ENCODE measurements at regions not wholly inside any gene's neighbourhood (a gene's known extent, or its start where the extent isn't known, plus 50 kb on each side); places are given as distances from the start of the nearest gene placed in this dataset.
A peak's percentile ranks its signal among the peaks of the same experiment; 100 is the strongest.

GRCh38 chr2:206212673-206213513, 53.2 kb downstream of the EEF1B2 start:
- H3K27me3 Mint-ChIP-seq = peaks cover 8 to 45% (median 22%) of the 10 kb centered on the region in 5 donors
- H3K9me3 Mint-ChIP-seq = no peaks in the 10 kb centered on the region
- no peak overlapping the region for H3K4me3 Mint-ChIP-seq
- POLR2A ChIA-PET = no interaction called here
- H3K4me1 Mint-ChIP-seq = peaks cover 0 to 6% (median 3%) of the 10 kb centered on the region in 4 donors
- no peak for ATAC-seq
- H3K27ac Mint-ChIP-seq = peak overlapping the region in 1 of 10 donors; percentile 56
- DNase-seq = no peak
- H3K36me3 Mint-ChIP-seq = no peaks in the 10 kb centered on the region

DNA sequence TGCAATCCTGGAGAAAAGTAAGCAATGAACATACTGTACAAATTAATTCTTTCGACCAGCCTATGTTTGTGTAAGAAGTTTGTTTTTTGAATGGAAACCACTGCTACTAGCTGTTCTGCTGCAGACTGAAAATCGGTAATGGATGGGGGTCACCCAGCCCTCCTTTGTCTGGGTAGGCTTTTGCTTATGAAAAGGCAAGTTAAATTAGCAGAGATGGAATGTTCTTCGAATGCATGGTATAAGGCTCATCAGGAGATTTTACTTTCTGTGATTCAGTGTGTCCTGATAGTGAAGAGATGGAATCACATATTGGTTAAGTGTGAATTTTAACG, 53.8 kb downstream of the EEF1B2 start:
- no peak overlapping the region for H3K4me3 Mint-ChIP-seq
- H3K27me3 Mint-ChIP-seq = peaks cover 11 to 51% (median 25%) of the 10 kb centered on the region in 5 donors
- H3K4me1 Mint-ChIP-seq = peaks cover 0 to 6% (median 3%) of the 10 kb centered on the region in 4 donors
- H3K9me3 Mint-ChIP-seq = no peaks in the 10 kb centered on the region
- DNase-seq (no peak), ATAC-seq (no peak)
- H3K27ac Mint-ChIP-seq = no peak overlapping the region
- H3K36me3 Mint-ChIP-seq = no peaks in the 10 kb centered on the region
- POLR2A ChIA-PET = no interaction called here

DNA sequence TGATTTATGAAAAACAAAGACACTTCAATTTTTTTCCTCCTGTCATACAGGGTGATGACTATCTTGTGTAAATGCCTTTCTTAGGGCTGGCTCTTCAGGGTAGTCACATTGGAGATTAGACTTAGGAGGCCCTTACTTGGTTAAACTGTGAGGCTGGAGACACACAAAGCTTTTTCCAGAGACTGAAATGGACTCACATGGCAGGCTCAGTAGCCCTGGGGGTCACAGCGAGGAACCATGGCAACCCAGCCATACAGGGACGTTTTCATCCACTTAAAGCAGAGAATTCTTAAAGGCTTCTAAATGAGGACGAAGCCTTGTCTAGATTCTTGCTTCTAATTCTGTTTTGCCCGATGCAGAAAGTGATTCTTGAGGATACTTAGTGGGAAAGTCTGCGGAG, 57.3 kb upstream of the ZDBF2 start:
- Mint-ChIP-seq H3K4me1 (peaks cover 0 to 8% (median 5%) of the 10 kb centered on the region in 4 donors), H3K36me3 (peaks cover 0 to 12% (median 9%) of the 10 kb centered on the region in 3 donors), H3K4me3 (no peak overlapping the region), H3K27me3 (peaks cover 18 to 73% (median 35%) of the 10 kb centered on the region in 5 donors), H3K9me3 (peaks cover 0 to 19% (median 12%) of the 10 kb centered on the region in 9 donors), H3K27ac (no peak overlapping the region)
- ATAC-seq (no peak), DNase-seq (no peak)
- POLR2A ChIA-PET = no interaction called here

DNA sequence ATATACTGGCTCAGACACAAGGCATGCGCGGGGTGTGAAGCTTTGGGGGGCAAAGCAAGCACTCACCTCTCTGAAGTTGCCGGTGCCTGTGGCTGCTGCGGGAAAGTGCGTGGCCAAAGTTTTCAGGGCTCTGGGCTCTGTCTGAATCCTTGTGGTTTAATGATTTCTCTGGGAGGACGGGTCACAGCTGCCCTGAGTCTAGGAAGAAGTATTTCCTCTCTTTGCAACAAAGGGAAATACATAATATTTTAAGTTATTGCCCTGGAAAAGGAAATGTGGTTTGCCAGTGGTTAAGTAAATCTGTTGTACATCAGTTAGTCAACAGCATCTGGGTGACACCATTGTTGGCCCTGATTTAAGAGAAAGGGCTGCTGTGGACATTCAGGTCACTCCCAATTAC, 56.7 kb upstream of the ZDBF2 start:
- DNase-seq (no peak), ATAC-seq (no peak)
- Mint-ChIP-seq H3K27me3 (peaks cover 18 to 67% (median 35%) of the 10 kb centered on the region in 5 donors), H3K36me3 (peaks cover 0 to 12% (median 9%) of the 10 kb centered on the region in 3 donors), H3K9me3 (peaks cover 0 to 20% (median 12%) of the 10 kb centered on the region in 9 donors), H3K27ac (no peak overlapping the region), H3K4me3 (no peak overlapping the region), H3K4me1 (peaks cover 0 to 8% (median 5%) of the 10 kb centered on the region in 4 donors)
- POLR2A ChIA-PET = no interaction called here

DNA sequence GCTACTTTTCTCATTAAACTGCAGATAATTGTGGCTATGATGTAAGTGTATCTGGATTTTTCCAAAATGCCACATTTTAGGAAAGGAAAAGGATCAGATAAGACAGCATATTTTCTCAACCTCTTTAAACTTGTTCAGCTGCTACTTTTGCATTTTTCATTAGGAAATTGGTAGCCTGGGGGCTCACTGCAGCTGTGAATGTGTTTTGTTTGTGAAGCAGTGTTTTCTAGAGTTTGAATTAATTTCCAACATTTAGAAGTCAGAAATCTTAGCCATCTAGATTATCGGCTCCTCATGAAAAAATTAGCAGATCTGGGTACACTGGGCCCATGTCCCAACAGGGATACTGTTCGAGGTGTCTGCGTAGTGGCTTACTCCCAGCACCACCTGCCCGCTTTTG, 56.3 kb upstream of the ZDBF2 start:
- Mint-ChIP-seq H3K36me3 (peaks cover 0 to 12% (median 9%) of the 10 kb centered on the region in 3 donors), H3K9me3 (peaks cover 0 to 20% (median 12%) of the 10 kb centered on the region in 9 donors), H3K27ac (no peak overlapping the region), H3K4me1 (peaks cover 0 to 8% (median 5%) of the 10 kb centered on the region in 4 donors), H3K4me3 (no peak overlapping the region), H3K27me3 (peaks cover 18 to 63% (median 35%) of the 10 kb centered on the region in 5 donors)
- DNase-seq = no peak
- POLR2A ChIA-PET = no interaction called here
- ATAC-seq = no peak

DNA sequence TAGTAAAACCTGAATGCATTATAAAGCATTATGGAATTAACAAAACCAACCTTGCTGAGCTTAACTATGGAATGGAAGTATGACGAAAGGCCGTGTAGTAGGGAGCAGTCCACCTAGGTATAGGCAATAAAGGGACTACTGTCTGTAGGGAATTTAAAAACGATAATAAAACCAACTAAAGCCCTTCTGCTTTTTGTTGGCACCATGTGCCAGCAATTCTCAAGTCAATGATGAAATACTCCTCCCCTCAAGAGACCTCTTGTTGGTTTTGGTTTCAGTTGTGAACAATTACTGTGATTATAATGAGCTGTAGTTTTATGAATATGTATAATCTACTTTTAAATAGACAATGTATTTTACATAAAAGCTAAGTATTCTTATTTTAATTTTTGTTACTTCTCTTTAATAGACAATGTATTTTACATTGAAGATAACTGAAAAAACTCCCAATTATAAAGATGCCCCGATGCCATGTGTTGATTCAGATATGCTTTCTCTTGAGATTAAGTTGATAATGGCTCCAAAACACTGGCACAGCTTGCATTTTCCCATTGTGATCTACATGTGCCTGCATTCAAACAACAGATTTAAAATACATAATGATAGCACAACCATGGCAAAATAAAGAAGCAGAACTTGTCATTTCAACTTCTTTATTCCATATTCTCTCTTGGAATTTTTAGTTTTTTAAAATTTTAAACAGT, 55.5 kb upstream of the ZDBF2 start:
- H3K27me3 Mint-ChIP-seq = peaks cover 17 to 55% (median 35%) of the 10 kb centered on the region in 5 donors
- H3K4me3 Mint-ChIP-seq = no peak overlapping the region
- POLR2A ChIA-PET = no interaction called here
- H3K27ac Mint-ChIP-seq = no peak overlapping the region
- DNase-seq (no peak), ATAC-seq (no peak)
- peaks cover 0 to 12% (median 9%) of the 10 kb centered on the region in 3 donors for H3K36me3 Mint-ChIP-seq
- peaks cover 0 to 20% (median 12%) of the 10 kb centered on the region in 9 donors for H3K9me3 Mint-ChIP-seq
- peaks cover 0 to 8% (median 3%) of the 10 kb centered on the region in 4 donors for H3K4me1 Mint-ChIP-seq

DNA sequence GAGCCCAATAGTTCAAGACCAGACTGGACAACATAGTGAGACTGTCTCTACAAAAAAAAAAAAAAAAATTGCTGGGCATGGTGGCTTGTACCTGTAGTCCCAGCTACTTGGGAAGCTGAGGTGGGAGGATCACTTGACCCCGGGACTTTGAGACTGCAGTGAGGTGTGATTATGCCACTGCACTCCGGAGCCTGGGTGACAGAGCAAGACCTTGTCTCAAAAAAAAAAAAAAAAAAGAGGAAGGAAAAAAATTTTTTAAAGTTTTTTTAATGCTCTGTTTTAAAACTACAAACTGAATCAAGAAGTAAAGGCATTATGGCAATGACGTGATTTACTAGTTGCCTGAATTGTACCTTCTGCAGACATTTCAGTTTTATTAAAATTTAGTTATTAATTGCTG, 54.5 kb upstream of the ZDBF2 start:
- ATAC-seq = no peak
- Mint-ChIP-seq H3K9me3 (peaks cover 0 to 20% (median 12%) of the 10 kb centered on the region in 9 donors), H3K36me3 (peaks cover 0 to 12% (median 9%) of the 10 kb centered on the region in 3 donors), H3K27me3 (peaks cover 17 to 53% (median 34%) of the 10 kb centered on the region in 5 donors), H3K27ac (no peak overlapping the region), H3K4me1 (peaks cover 0 to 8% (median 3%) of the 10 kb centered on the region in 4 donors), H3K4me3 (no peak overlapping the region)
- POLR2A ChIA-PET = no interaction called here
- no peak for DNase-seq

GRCh38 chr2:206220997-206221396, 53.5 kb upstream of the ZDBF2 start:
- POLR2A ChIA-PET = no interaction called here
- no peak overlapping the region for H3K27ac Mint-ChIP-seq
- no peak overlapping the region for H3K4me3 Mint-ChIP-seq
- H3K27me3 Mint-ChIP-seq = peaks cover 14 to 43% (median 31%) of the 10 kb centered on the region in 5 donors
- peaks cover 0 to 20% (median 12%) of the 10 kb centered on the region in 9 donors for H3K9me3 Mint-ChIP-seq
- H3K36me3 Mint-ChIP-seq = peaks cover 0 to 12% (median 9%) of the 10 kb centered on the region in 3 donors
- ATAC-seq = no peak
- no peak for DNase-seq
- H3K4me1 Mint-ChIP-seq = peaks cover 0 to 8% (median 3%) of the 10 kb centered on the region in 4 donors

Measured in naive thymus-derived CD8-positive, alpha-beta T cell (primary cell).